Suppressor macrophage treated with lipopolysaccharide for 1 hour (primary cell): ENCODE measurements at regions not wholly inside any gene's neighbourhood (a gene's known extent, or its start where the extent isn't known, plus 50 kb on each side); places are given as distances from the start of the nearest gene placed in this dataset.
A peak's percentile ranks its signal among the peaks of the same experiment; 100 is the strongest.

Experiments used
- DNase-seq, 3 donors: peaks; one replicate each; pipeline ENCODE4 v3.0.0-alpha.2; 2020 to 2022

DNA sequence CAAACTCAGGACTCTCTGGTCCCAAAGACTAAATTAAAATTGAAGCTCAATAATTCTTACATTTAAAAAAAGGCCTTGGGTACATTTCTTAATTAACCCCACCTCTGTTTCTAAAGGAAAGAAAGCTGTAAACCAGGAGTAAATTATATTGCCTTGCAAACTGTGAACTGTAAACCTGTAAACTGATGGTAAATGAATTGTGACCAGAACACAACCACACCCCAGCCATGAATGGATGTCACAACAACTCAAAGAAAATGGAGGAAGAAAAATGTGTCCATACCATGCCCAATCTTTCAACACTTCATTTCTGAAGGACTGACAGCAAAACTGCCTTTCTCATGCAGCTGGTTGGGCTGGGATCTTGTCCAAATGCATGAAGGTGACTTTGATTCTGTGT lies 171.3 kb upstream of the C1orf87 start:
- DNase-seq = no peak

DNA sequence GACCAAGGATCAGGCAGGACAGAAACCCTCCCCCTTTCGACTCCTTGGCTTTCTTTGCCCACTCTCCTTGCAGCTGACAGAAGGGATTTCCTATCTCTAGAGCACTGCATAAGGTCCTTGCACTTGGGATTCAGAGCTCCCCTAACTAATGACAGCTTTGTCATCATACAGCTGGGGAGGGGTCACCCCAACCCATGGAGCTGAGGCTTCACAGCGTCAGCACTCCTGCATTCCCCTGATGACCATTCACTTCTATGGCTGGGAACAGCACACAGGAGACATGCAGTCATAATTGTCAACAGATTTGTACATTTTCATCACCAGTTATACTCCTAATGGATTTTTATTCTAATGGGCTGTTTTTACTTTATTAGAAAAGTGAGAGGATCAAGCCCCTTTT lies 161.7 kb upstream of the C1orf87 start:
- no peak for DNase-seq

GRCh38 chr1:60234776-60235175 lies 161.2 kb upstream of the C1orf87 start:
- no peak for DNase-seq

DNA sequence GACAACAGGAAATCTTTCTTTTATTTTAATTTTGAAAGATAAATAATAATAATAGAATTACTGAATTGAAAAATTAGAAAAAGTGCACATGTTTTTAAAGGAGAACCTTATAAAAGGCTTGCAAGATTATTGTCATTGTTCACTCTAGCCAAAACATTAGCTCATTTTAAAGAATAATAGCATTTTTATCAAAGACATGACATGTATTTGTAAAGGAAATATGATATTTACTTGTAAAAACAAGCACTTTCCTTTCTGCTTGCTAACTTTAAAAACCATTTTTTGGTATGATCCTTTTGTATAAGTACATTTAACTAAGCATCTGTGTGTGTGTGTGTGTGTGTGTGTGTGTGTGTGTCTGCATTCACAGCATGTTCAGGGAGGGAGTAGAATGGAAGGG lies 156.3 kb upstream of the C1orf87 start:
- DNase-seq = no peak

GRCh38 chr1:60228041-60228491 lies 154.5 kb upstream of the C1orf87 start:
- peak in 1 of 3 donors; percentile 1 for DNase-seq

GRCh38 chr1:60227601-60228000 lies 154.0 kb upstream of the C1orf87 start:
- DNase-seq = no peak

GRCh38 chr1:60225486-60225885 lies 151.9 kb upstream of the C1orf87 start:
- DNase-seq = no peak

- DNase-seq = no peak
These were observed 151.0 kb upstream of the C1orf87 start for GRCh38 chr1:60224523-60224922.

DNA sequence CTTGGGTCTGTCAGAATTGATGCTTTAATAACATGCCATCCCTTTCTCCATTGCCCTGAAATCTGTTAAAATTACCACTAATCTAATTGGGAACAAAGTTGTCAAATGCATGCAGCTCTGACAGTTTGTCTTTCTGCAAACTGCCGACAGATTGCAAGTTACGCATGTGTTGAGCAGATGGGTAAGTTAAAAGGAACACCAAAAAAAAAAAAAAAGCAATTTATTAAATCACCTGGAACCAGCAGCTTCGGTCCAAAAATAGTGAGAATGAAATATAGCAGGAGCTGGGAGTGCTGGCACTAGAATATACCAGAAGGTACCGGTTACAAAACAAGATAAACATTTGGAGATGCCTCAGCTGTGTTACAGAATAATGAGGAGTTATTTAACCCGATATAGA lies 149.6 kb upstream of the C1orf87 start:
- DNase-seq = no peak

DNA sequence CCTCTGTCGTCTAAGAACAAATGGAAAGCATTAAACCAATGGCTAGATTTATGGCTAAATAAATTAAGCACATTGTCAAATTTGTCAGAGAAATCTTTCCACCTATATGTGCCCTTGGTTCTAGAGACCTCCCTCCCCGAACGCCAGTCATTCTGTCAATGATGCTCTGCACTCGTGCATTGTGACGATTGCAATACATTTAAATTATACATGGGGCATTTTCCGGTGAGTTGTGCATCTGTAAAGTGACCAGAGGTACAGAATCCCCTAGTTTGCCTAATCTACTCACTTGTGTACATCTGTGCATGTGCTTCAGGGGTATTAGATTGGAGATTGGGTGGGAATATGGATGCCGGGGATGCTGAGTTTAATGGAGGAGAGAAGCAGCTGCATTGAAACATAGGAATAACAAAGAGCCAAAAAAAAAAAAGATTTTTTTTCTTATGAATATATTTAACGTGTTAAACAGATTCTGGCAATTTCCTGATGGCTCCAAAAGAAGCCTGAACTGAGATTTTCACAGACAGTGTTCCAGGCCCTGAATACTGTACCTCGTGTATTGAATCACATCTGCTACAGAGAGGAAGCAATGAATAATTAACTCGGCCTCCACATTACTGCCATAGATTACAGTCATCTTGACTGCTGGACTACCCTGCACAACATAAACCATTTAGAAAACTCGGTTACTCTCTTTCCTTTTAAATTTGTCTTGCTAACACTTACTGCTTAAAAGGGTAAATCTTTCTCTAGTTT lies 149.0 kb upstream of the C1orf87 start:
- DNase-seq = no peak

DNA sequence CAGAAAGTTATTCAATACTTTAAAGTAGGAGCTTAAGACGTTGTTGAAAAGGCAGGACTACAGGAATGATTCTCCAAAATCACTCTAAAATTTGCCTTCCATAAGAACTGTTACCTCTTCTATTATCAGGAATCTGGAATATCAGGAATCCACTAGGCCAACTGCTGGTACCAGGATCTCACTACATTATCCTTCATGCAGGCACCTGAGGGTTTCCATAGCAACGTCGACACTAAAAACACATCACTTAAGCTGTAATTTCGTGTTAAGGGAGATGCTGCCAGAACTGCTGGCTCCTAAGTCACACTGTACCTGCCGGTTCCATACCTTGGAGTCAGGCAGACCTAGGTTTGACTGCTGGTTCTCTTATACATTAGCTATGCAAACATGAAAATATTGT lies 139.7 kb upstream of the C1orf87 start:
- no peak for DNase-seq

DNA sequence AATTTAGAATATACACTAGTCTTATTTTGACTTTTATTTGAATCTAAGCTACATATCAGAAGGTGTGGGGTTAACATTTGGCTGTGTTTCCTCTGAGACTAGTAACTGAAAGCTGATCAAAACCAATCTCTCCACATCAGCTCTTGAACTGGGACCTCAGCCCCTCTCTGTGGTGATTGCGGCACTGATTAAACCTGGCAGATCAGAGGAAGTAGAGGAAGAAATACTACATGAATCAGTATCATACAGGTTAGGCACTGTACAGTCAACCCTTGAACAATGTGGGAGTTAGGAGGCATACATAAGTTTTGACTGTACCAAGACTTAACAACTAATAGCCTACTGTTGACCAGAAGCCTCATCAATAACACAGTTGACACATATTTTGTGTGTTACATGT lies 122.5 kb upstream of the C1orf87 start:
- no peak for DNase-seq

- peak in 1 of 3 donors; percentile 1 for DNase-seq
These were observed 112.1 kb upstream of the C1orf87 start for GRCh38 chr1:60185684-60186083.

GRCh38 chr1:60184521-60184920 lies 111.0 kb upstream of the C1orf87 start:
- no peak for DNase-seq

DNA sequence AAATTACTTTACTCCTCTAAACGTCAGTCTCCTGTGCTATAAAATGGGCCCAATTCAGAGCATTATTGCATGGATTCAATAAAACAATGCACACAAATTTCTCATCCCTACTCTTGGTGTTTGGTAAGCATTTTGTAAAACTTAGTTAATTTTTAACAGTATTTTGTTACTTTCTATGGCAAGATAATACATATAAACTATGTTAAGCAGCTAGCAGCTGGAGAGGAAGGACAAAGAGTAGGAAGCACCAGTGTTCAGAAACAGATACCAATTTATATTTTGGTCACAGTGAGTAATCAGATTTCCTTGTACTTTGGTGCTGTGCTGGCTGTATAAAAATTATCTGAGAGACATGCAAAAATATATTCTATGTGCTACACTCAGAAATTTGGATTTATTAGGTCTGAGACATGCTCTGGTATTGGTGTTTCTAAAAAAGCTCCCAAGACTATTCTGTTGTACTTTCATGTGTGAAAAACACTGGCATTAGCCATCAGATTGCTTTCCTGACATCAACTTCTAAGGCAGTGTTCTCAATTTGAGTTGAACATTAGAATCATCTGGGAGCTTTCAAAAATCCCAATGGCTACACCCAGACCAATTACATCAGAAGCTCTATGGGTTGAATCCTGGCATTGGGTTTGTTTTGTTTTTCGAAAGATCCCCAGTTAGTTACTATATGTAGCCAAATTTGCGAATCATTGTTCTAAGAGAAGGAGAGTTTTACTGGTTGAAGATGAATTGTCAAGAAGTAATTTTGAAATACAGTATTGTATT lies 100.3 kb upstream of the C1orf87 start:
- no peak for DNase-seq

- DNase-seq = no peak
These were observed 99.4 kb upstream of the C1orf87 start for GRCh38 chr1:60173006-60173405.

- no peak for DNase-seq
These were observed 98.2 kb upstream of the C1orf87 start for GRCh38 chr1:60171801-60172200.

- DNase-seq = no peak
These were observed 97.1 kb upstream of the C1orf87 start for GRCh38 chr1:60170709-60171108.

DNA sequence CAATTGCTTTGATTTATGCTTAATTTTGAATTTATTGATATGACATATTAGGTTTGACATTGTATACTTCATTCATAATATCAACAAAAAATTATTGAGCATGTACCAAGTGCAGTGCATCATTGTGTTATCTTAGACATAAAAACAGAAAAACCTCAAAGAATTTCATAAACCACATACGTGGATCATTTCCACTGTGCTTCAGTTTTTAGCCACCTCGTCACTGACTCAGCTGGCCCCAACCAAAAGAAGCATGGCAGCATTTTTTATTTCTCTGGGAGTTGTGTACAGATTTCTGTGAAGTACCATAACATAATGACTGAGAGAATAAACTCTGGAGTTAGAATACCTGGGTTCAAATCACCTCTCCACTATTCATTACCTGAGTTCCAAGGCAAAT lies 95.6 kb upstream of the C1orf87 start:
- DNase-seq = no peak

DNA sequence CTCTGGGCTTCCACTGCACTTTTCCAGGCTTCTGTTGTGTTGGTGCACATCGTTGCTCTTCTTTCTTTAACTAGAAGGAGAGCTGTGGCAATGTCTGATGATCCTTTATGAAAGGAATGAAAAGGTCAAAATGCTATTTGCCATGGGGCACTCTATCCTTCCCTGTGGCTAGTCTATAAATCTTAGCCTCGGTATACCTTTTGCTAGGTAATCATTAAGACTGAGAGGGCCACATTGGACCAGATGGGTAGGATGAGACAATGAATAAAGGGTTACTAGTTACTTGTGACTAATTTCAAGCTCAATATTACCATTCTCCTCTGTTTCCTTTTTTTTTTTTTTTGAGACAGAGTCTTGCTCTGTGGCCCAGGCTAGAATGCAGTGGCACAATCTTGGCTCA lies 89.4 kb upstream of the C1orf87 start:
- no peak for DNase-seq

DNA sequence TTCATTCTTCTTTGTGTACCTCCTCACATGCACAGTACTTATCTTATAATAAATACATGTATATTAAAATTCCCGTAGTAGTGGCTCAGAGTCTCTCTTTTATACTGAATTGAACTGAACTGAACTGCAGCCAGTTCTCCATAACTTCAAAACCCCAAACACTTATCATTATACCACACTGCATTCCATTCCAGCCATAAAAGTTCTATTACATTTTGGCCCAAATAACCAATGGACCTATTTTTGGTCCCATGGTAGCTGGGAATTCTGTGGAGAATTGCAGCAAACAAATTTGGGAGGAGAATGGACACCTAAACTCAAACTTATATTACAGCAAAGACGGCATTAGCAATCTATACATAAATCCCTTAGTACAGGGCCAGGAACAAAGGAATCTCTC lies 86.6 kb upstream of the C1orf87 start:
- no peak for DNase-seq

DNA sequence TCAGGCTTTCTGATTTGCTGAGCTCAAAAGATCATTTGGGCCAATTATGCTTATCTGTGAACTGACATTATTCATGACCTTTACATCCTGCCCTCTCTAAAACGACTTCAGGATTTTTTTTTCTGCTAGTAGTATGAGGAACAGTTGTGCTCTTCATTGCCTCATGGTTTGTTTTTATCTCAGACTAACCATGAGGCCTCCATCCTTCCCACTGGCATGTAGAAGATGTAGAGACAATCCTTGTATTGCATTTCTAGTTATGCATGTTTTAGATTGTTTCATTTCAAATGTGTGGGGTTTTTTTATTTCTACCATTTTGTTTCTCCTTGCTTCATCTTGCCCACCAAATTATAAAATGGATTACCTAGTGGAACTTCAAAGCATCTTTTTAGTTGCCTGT lies 82.8 kb upstream of the C1orf87 start:
- no peak for DNase-seq

- DNase-seq = no peak
These were observed 80.4 kb upstream of the C1orf87 start for GRCh38 chr1:60153961-60154360.

GRCh38 chr1:60152891-60153290 lies 79.3 kb upstream of the C1orf87 start:
- no peak for DNase-seq

DNA sequence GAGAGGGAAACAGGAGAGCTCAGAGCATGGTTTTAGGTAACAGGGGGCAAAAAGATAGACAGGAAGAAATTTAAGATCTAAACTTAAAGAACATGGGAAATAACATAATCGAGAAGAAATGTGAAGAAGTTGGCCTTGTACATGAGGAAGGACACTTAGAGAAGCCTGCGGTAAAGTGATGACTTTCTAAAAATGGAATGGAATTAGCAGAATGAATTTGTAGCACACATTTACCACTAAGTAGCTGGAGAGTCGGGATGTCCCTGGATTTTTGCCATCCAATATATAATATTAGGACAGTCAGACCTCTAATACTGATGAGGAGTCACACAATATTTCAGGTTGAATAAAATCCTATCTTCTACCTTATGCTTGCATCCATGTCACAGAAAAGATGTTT lies 77.7 kb upstream of the C1orf87 start:
- no peak for DNase-seq
